ENCODE measurements at regions not wholly inside any gene's neighbourhood (a gene's known extent, or its start where the extent isn't known, plus 50 kb on each side); places are given as distances from the start of the nearest gene placed in this dataset.

GRCh38 chr20:57998276-57998675, 230.2 kb downstream of the ANKRD60 start:
- BruUV-seq (replicated peaks), result no TSS peak
- ChIA-PET CTCF (ENCODE audit: unreplicated experiment) (no interaction called here), POLR2A (no interaction called here)
- DNase-seq (ENCODE audit: low spot score), result no peak
- H3K79me2 ChIP-seq (ENCODE audit: insufficient read depth, low read depth, low read length), result no peaks in the 10 kb centered on the region
- intact Hi-C loops (cut with micrococcal nuclease; ENCODE audit: unreplicated experiment), result no loop called here
- no peak overlapping the region for H3K4me2 ChIP-seq (ENCODE audit: low read length)
- TF ChIP-seq EZH2phosphoT487 (IDR thresholded peaks at IDR 0.05; ENCODE audit: borderline replicate concordance, low read depth, low read length) (no peak), CTCF (conservative IDR thresholded peaks at IDR 0.05; ENCODE audit: low read length) (no peak)
- H3K4me1 ChIP-seq (ENCODE audit: insufficient read depth, low read length, poor library complexity, severe bottlenecking), result no peaks in the 10 kb centered on the region
- no peak overlapping the region for H2AFZ ChIP-seq (ENCODE audit: low read length)
- no peak overlapping the region for H3K4me3 ChIP-seq (ENCODE audit: low read depth, low read length, poor library complexity, severe bottlenecking)
- H3K36me3 ChIP-seq (ENCODE audit: insufficient read depth, low read length), result no peaks in the 10 kb centered on the region
- no peak overlapping the region for H3K27ac ChIP-seq (ENCODE audit: low read depth, low read length, poor library complexity, severe bottlenecking)
- no peaks in the 10 kb centered on the region for H4K20me1 ChIP-seq (ENCODE audit: insufficient read depth, low read length)
- no peaks in the 10 kb centered on the region for H3K9me3 ChIP-seq (ENCODE audit: low read length)
- no peaks in the 10 kb centered on the region for H3K9me2 ChIP-seq (ENCODE audit: insufficient read depth, low read length)

GRCh38 chr20:57996936-57997890, 231.2 kb downstream of the ANKRD60 start:
- Histone ChIP-seq H3K36me3 (ENCODE audit: insufficient read depth, low read length) (no peaks in the 10 kb centered on the region), H3K27ac (ENCODE audit: low read depth, low read length, poor library complexity, severe bottlenecking) (no peak overlapping the region), H2AFZ (ENCODE audit: low read length) (no peak overlapping the region), H3K9me2 (ENCODE audit: insufficient read depth, low read length) (no peaks in the 10 kb centered on the region), H3K9me3 (ENCODE audit: low read length) (no peaks in the 10 kb centered on the region), H3K4me1 (ENCODE audit: insufficient read depth, low read length, poor library complexity, severe bottlenecking) (no peaks in the 10 kb centered on the region), H4K20me1 (ENCODE audit: insufficient read depth, low read length) (no peaks in the 10 kb centered on the region), H3K4me3 (ENCODE audit: low read depth, low read length, poor library complexity, severe bottlenecking) (no peak overlapping the region), H3K4me2 (ENCODE audit: low read length) (no peak overlapping the region), H3K79me2 (ENCODE audit: insufficient read depth, low read depth, low read length) (no peaks in the 10 kb centered on the region)
- ChIA-PET CTCF (ENCODE audit: unreplicated experiment) (no interaction called here), POLR2A (interaction anchor here (0.6 to 0.7 kb wide), 2 partner anchors 11 to 716 kb away, joined by 3 to 7 read pairs; no protein-coding TSS in a partner anchor)
- TF ChIP-seq CTCF (conservative IDR thresholded peaks at IDR 0.05; ENCODE audit: low read length) (no peak), EZH2phosphoT487 (IDR thresholded peaks at IDR 0.05; ENCODE audit: borderline replicate concordance, low read depth, low read length) (no peak)
- intact Hi-C loops (cut with micrococcal nuclease; ENCODE audit: unreplicated experiment), result no loop called here
- BruUV-seq (replicated peaks), result no TSS peak
- DNase-seq (ENCODE audit: low spot score), result no peak

GRCh38 chr20:57996465-57996864, 232.0 kb downstream of the ANKRD60 start:
- Histone ChIP-seq H3K79me2 (ENCODE audit: insufficient read depth, low read depth, low read length) (no peaks in the 10 kb centered on the region), H3K4me3 (ENCODE audit: low read depth, low read length, poor library complexity, severe bottlenecking) (no peak overlapping the region), H4K20me1 (ENCODE audit: insufficient read depth, low read length) (no peaks in the 10 kb centered on the region), H3K36me3 (ENCODE audit: insufficient read depth, low read length) (no peaks in the 10 kb centered on the region), H3K9me2 (ENCODE audit: insufficient read depth, low read length) (no peaks in the 10 kb centered on the region), H3K4me2 (ENCODE audit: low read length) (no peak overlapping the region), H3K27ac (ENCODE audit: low read depth, low read length, poor library complexity, severe bottlenecking) (no peak overlapping the region), H3K4me1 (ENCODE audit: insufficient read depth, low read length, poor library complexity, severe bottlenecking) (no peaks in the 10 kb centered on the region), H2AFZ (ENCODE audit: low read length) (no peak overlapping the region), H3K9me3 (ENCODE audit: low read length) (no peaks in the 10 kb centered on the region)
- CTCF ChIA-PET (ENCODE audit: unreplicated experiment), result no interaction called here
- POLR2A ChIA-PET, result no interaction called here
- no TSS peak for BruUV-seq (replicated peaks)
- TF ChIP-seq CTCF (conservative IDR thresholded peaks at IDR 0.05; ENCODE audit: low read length) (no peak), EZH2phosphoT487 (IDR thresholded peaks at IDR 0.05; ENCODE audit: borderline replicate concordance, low read depth, low read length) (no peak)
- no peak for DNase-seq (ENCODE audit: low spot score)
- intact Hi-C loops (cut with micrococcal nuclease; ENCODE audit: unreplicated experiment), result no loop called here

All from OCI-LY7 (cell line).